HCT116 (cell line): ENCODE measurements at regions not wholly inside any gene's neighbourhood (a gene's known extent, or its start where the extent isn't known, plus 50 kb on each side); places are given as distances from the start of the nearest gene placed in this dataset.

Source experiments
- ATAC-seq: fragments of 200-7000 bp; cut with Tn5 transposase; 2 replicates; pipeline ENCODE4 v1.9.1; 2020; ENCODE audit warnings: mild to moderate bottlenecking, moderate library complexity
- BruUV-seq: library from RNA; stranded (reverse); fragments of 400-500 nt; replicated peaks from 2 replicates; lab custom pipeline; 2021; lab: Mats Ljungman, UMichigan
- CTCF ChIA-PET: fragments of 300-600 bp; sonication (Branson Sonifier 250); formaldehyde crosslinking; loops from one replicate; lab custom pipeline; 2021; ENCODE audit warnings: antibody characterized with exemption; lab: Charles Lee
- POLR2A ChIA-PET: fragments of 300-600, 350-600 bp; sonication (Branson Sonifier 250); formaldehyde crosslinking; loops from one replicate; lab custom pipeline; 2021; ENCODE audit warnings: antibody characterized with exemption; lab: Charles Lee
- RAD21 ChIA-PET, 2 experiments: fragments of 300-600 bp; sonication (Branson Sonifier 250); formaldehyde crosslinking; loops; one replicate each; lab custom pipeline; 2023; ENCODE audit warnings: low total read pairs in 2 of 2; ENCODE audit not compliant: uncharacterized antibody in 2 of 2, unreplicated experiment in 2 of 2, low non-redundant PET in 1 of 2; lab: Charles Lee
- DNase-seq: peaks from one replicate; pipeline ENCODE4 v3.0.0-alpha.2; 2010; ENCODE audit warnings: low read depth, low spot score
- H2AFZ ChIP-seq: fragments of 200-600 bp; shearing (Covaris generic), sonication (generic); 2 replicates; pipeline ENCODE4 v1.6.1; 2017; ENCODE audit warnings: low read depth, mixed run types, mixed read lengths, antibody characterized with exemption, low read length; ENCODE audit not compliant: poor library complexity, severe bottlenecking
- H3K27ac ChIP-seq: 2 replicates; pipeline ENCODE4 v1.5.1; 2012; ENCODE audit warnings: low read depth, low read length
- H3K27me3 ChIP-seq: fragments of 200-600 bp; sonication (generic); 2 replicates; pipeline ENCODE4 v1.6.1; 2016; ENCODE audit warnings: mixed run types, low read length, mixed read lengths; ENCODE audit not compliant: insufficient read depth
- H3K36me3 ChIP-seq, 2 experiments: fragments of 200-500 bp in 1 of 2; fragments of 200-600 bp in 1 of 2; sonication (Bioruptor generic) in 1 of 2; sonication (generic) in 1 of 2; 2 replicates each; pipeline versions ENCODE4 v1.5.1 to v1.6.1; 2014 to 2016; ENCODE audit warnings: low read length in 2 of 2, inconsistent platforms in 1 of 2, mixed read lengths in 1 of 2, mixed run types in 1 of 2; ENCODE audit not compliant: insufficient read depth in 2 of 2, control insufficient read depth in 1 of 2
- H3K4me1 ChIP-seq, 2 experiments: fragments of 200-600 bp in 1 of 2; sonication (generic) in 1 of 2; 2 replicates each; pipeline versions ENCODE4 v1.5.1 to v1.6.1; 2012 to 2017; ENCODE audit warnings: low read length in 2 of 2, inconsistent platforms in 1 of 2, mild to moderate bottlenecking in 1 of 2, mixed read lengths in 1 of 2, mixed run types in 1 of 2, moderate library complexity in 1 of 2; ENCODE audit not compliant: insufficient read depth in 2 of 2, control insufficient read depth in 1 of 2
- H3K4me2 ChIP-seq: fragments of 200-600 bp; sonication (generic); 2 replicates; pipeline ENCODE4 v1.6.1; 2017; ENCODE audit warnings: mixed run types, low read length, mixed read lengths
- H3K4me3 ChIP-seq, 2 experiments: fragments of 200-600 bp in 1 of 2; sonication (generic) in 1 of 2; replicated peaks in 1 of 2; 2 replicates each; pipeline ENCODE4 v1.5.1; 2011 to 2016; ENCODE audit warnings: low read length in 2 of 2, control low read depth in 1 of 2, low read depth in 1 of 2, mild to moderate bottlenecking in 1 of 2, mixed read lengths in 1 of 2, mixed run types in 1 of 2
- H3K79me2 ChIP-seq: fragments of 200-600 bp; sonication (generic); 2 replicates; pipeline ENCODE4 v1.6.1; 2017; ENCODE audit warnings: mild to moderate bottlenecking, mixed run types, low read length, moderate library complexity, mixed read lengths; ENCODE audit not compliant: insufficient read depth
- H3K9ac ChIP-seq: fragments of 200-600 bp; sonication (generic); 2 replicates; pipeline ENCODE4 v1.6.1; 2016; ENCODE audit warnings: low read length, mixed read lengths
- H3K9me2 ChIP-seq: fragments of 200-600 bp; sonication (generic), shearing (Covaris generic); 2 replicates; pipeline ENCODE4 v1.6.1; 2017; ENCODE audit warnings: mixed run types, mild to moderate bottlenecking, moderate library complexity; ENCODE audit not compliant: insufficient read depth
- H3K9me3 ChIP-seq, 2 experiments: fragments of 200-500 bp in 1 of 2; fragments of 200-600 bp in 1 of 2; sonication (Bioruptor generic) in 1 of 2; sonication (generic) in 1 of 2; 2 replicates each; pipeline ENCODE4 v1.6.1; 2014 to 2017; ENCODE audit warnings: low read length in 2 of 2, mixed read lengths in 2 of 2, inconsistent platforms in 1 of 2, low read depth in 1 of 2, mild to moderate bottlenecking in 1 of 2, mixed run types in 1 of 2, moderate library complexity in 1 of 2; ENCODE audit not compliant: control insufficient read depth in 1 of 2, insufficient read depth in 1 of 2
- H4K20me1 ChIP-seq: fragments of 200-600 bp; sonication (generic), shearing (Covaris generic); 2 replicates; pipeline ENCODE4 v1.6.1; 2017; ENCODE audit warnings: mixed run types, mild to moderate bottlenecking, moderate library complexity; ENCODE audit not compliant: insufficient read depth
- EGR1 ChIP-seq: IDR thresholded peaks from 2 replicates; pipeline ENCODE4 v1.6.1; 2012; ENCODE audit warnings: low read depth
- ELF1 ChIP-seq: IDR thresholded peaks from 2 replicates; pipeline ENCODE4 v1.6.1; 2012; ENCODE audit warnings: low read depth, borderline replicate concordance
- EZH2 ChIP-seq: fragments of 200-600 bp; sonication (generic); IDR thresholded peaks from 2 replicates; pipeline ENCODE4 v1.6.1; 2017; ENCODE audit warnings: antibody characterized with exemption, mixed run types
- EZH2phosphoT487 ChIP-seq: fragments of 200-600 bp; IDR thresholded peaks from 2 replicates; pipeline ENCODE4 v1.6.1; 2018; ENCODE audit warnings: antibody characterized with exemption, borderline replicate concordance
- JUND ChIP-seq: IDR thresholded peaks from 2 replicates; pipeline ENCODE4 v1.6.1; 2012
- POLR2AphosphoS5 ChIP-seq: IDR thresholded peaks from 2 replicates; pipeline ENCODE4 v1.6.1; 2011; ENCODE audit warnings: mild to moderate bottlenecking, low read depth, low read length, moderate library complexity
- REST ChIP-seq: IDR thresholded peaks from 2 replicates; pipeline ENCODE4 v1.6.1; 2012; ENCODE audit warnings: low read depth
- SIN3A ChIP-seq: IDR thresholded peaks from 2 replicates; pipeline ENCODE4 v1.6.1; 2012; ENCODE audit warnings: low read depth
- YY1 ChIP-seq: IDR thresholded peaks from 2 replicates; pipeline ENCODE4 v1.6.1; 2011; ENCODE audit warnings: low read length, low read depth, moderate library complexity, mild to moderate bottlenecking; ENCODE audit not compliant: insufficient replicate concordance; ENCODE audit errors: extremely low read depth
- ZFX ChIP-seq: fragments of 450-650 bp; IDR thresholded peaks from 2 replicates; pipeline ENCODE4 v1.6.1; 2017
- intact Hi-C: fragments of 100-400 bp; cut with micrococcal nuclease; formaldehyde crosslinking; loops from 2 replicates; pipeline ENCODE4 v1.10.0; 2022
- TF ChIP-seq, protein P1 (sequence below): IDR thresholded peaks from 2 replicates; pipeline ENCODE4 v1.6.1; 2011; ENCODE audit warnings: mild to moderate bottlenecking, low read length, moderate library complexity; ENCODE audit not compliant: insufficient replicate concordance; ENCODE audit errors: extremely low read depth

GRCh38 chr13:99747403-99747710, 224.2 kb downstream of the ZIC5 start:
- Histone ChIP-seq H3K4me1 (no peaks in the 10 kb centered on the region), H3K4me2 (no peak overlapping the region), H3K36me3 (no peaks in the 10 kb centered on the region), H4K20me1 (no peaks in the 10 kb centered on the region), H3K9me3 (no peaks in the 10 kb centered on the region), H3K4me3 (no peak overlapping the region), H3K79me2 (no peaks in the 10 kb centered on the region), H2AFZ (no peak overlapping the region), H3K27me3 (no peaks in the 10 kb centered on the region), H3K9me2 (no peaks in the 10 kb centered on the region), H3K9ac (no peak overlapping the region), H3K27ac (no peak overlapping the region)
- no TSS peak for BruUV-seq
- TF ChIP-seq EZH2phosphoT487 (no peak), REST (no peak), POLR2AphosphoS5 (no peak), ZFX (no peak), EZH2 (no peak), SIN3A (no peak), ELF1 (no peak), JUND (no peak), EGR1 (no peak), YY1 (no peak)
- TF ChIP-seq, protein P1, sequence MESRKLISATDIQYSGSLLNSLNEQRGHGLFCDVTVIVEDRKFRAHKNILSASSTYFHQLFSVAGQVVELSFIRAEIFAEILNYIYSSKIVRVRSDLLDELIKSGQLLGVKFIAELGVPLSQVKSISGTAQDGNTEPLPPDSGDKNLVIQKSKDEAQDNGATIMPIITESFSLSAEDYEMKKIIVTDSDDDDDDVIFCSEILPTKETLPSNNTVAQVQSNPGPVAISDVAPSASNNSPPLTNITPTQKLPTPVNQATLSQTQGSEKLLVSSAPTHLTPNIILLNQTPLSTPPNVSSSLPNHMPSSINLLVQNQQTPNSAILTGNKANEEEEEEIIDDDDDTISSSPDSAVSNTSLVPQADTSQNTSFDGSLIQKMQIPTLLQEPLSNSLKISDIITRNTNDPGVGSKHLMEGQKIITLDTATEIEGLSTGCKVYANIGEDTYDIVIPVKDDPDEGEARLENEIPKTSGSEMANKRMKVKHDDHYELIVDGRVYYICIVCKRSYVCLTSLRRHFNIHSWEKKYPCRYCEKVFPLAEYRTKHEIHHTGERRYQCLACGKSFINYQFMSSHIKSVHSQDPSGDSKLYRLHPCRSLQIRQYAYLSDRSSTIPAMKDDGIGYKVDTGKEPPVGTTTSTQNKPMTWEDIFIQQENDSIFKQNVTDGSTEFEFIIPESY, result no peak
- CTCF ChIA-PET, result no interaction called here
- RAD21 ChIA-PET, result no interaction called here
- POLR2A ChIA-PET, result no interaction called here
- intact Hi-C loops, result no loop called here
- DNase-seq, result no peak
- no peak for ATAC-seq
